PC-9 (cell line): ENCODE measurements at regions not wholly inside any gene's neighbourhood (a gene's known extent, or its start where the extent isn't known, plus 50 kb on each side); places are given as distances from the start of the nearest gene placed in this dataset.

Experiments
- BruUV-seq: library from RNA; stranded (reverse); fragments of 400-500 nt; replicated peaks from 2 replicates; lab custom pipeline; 2021; lab: Mats Ljungman, UMichigan
- CTCF ChIA-PET: fragments of 300-600 bp; sonication (Branson Sonifier 250); formaldehyde crosslinking; loops from one replicate; lab custom pipeline; 2022; ENCODE audit warnings: antibody characterized with exemption; lab: Charles Lee
- POLR2A ChIA-PET: fragments of 300-600 bp; sonication (Branson Sonifier 250); formaldehyde crosslinking; loops from one replicate; lab custom pipeline; 2022; ENCODE audit warnings: antibody characterized with exemption; ENCODE audit not compliant: unreplicated experiment; lab: Charles Lee
- DNase-seq, 2 experiments: peaks; one replicate each; pipeline versions ENCODE4 v3.0.0 to v3.0.0-alpha.2; 2015 to 2022; ENCODE audit warnings: mixed read lengths in 1 of 2
- H2AFZ ChIP-seq: fragments of 200-600 bp; sonication (generic); 2 replicates; pipeline ENCODE4 v1.8.1; 2017; ENCODE audit warnings: antibody characterized with exemption
- H3F3A ChIP-seq: fragments of 200-600 bp; sonication (generic); 2 replicates; pipeline ENCODE4 v1.8.1; 2017; ENCODE audit warnings: antibody characterized with exemption, mild to moderate bottlenecking, low read depth; ENCODE audit not compliant: insufficient read depth
- H3K27ac ChIP-seq: fragments of 200-600 bp; sonication (generic); 2 replicates; pipeline ENCODE4 v1.6.1; 2016; ENCODE audit warnings: mixed run types
- H3K27me3 ChIP-seq: fragments of 200-600 bp; sonication (generic); 2 replicates; pipeline ENCODE4 v1.6.1; 2016; ENCODE audit warnings: low read depth, mixed run types; ENCODE audit not compliant: insufficient read depth
- H3K36me3 ChIP-seq: fragments of 200-600 bp; sonication (generic); 2 replicates; pipeline ENCODE4 v1.6.1; 2016; ENCODE audit warnings: low read depth, mixed run types
- H3K4me1 ChIP-seq: fragments of 200-600 bp; sonication (generic); replicated peaks from 2 replicates; pipeline ENCODE4 v1.6.1; 2016; ENCODE audit warnings: mixed run types; ENCODE audit not compliant: insufficient read depth
- H3K4me2 ChIP-seq: fragments of 200-600 bp; sonication (generic); 2 replicates; pipeline ENCODE4 v1.6.1; 2017; ENCODE audit warnings: mixed run types
- H3K4me3 ChIP-seq: fragments of 200-600 bp; sonication (generic); 2 replicates; pipeline ENCODE4 v1.6.1; 2016; ENCODE audit warnings: mixed run types
- H3K79me2 ChIP-seq: fragments of 200-600 bp; sonication (generic); 2 replicates; pipeline ENCODE4 v1.6.1; 2017; ENCODE audit warnings: low read depth, mixed run types
- H3K9me2 ChIP-seq: fragments of 200-600 bp; sonication (generic); 2 replicates; pipeline ENCODE4 v1.8.1; 2017; ENCODE audit warnings: mild to moderate bottlenecking; ENCODE audit not compliant: insufficient read depth
- H3K9me3 ChIP-seq: fragments of 200-600 bp; sonication (generic); 2 replicates; pipeline ENCODE4 v1.8.1; 2016; ENCODE audit warnings: low read depth; ENCODE audit not compliant: insufficient read depth
- H4K20me1 ChIP-seq: fragments of 200-600 bp; sonication (generic); 2 replicates; pipeline ENCODE4 v1.8.1; 2017; ENCODE audit not compliant: insufficient read depth
- EZH2 ChIP-seq: fragments of 200-600 bp; sonication (generic); IDR thresholded peaks from 2 replicates; pipeline ENCODE4 v1.8.0; 2017; ENCODE audit warnings: antibody characterized with exemption, low read depth
- intact Hi-C: fragments of 100-400 bp; cut with micrococcal nuclease; formaldehyde crosslinking; loops from one replicate; pipeline ENCODE4 v1.10.0; 2022; ENCODE audit not compliant: unreplicated experiment
- TF ChIP-seq, protein P1 (sequence below): fragments of 200-600 bp; sonication (generic); conservative IDR thresholded peaks from 2 replicates; pipeline ENCODE4 v1.6.1; 2017; ENCODE audit warnings: mixed run types, antibody characterized with exemption, mild to moderate bottlenecking, moderate library complexity

- Histone ChIP-seq H3K4me1 (peaks cover 39% of the 10 kb centered on the region), H3K4me2 (peak overlapping the region; percentile 57), H3K9me3 (peaks cover 9% of the 10 kb centered on the region; the same call in 1 of the 2 replicates), H3K4me3 (no peak overlapping the region), H3K9me2 (no peaks in the 10 kb centered on the region), H3K79me2 (no peaks in the 10 kb centered on the region), H3K36me3 (no peaks in the 10 kb centered on the region), H3K27me3 (no peaks in the 10 kb centered on the region), H3F3A (peaks cover 31% of the 10 kb centered on the region), H3K27ac (peak overlapping the region; percentile 99), H4K20me1 (no peaks in the 10 kb centered on the region), H2AFZ (no peak overlapping the region)
- peak; percentile 84 to 98 for DNase-seq
- no TSS peak for BruUV-seq
- CTCF ChIA-PET, result interaction anchor here (0.7 to 1.0 kb wide), 2 partner anchors 90 to 451 kb away, joined by 3 read pairs; no protein-coding TSS in a partner anchor
- intact Hi-C loops, result loop anchor here (1.0 kb wide), 11 partner anchors 64 to 584 kb away; no protein-coding TSS in a partner anchor
- no peak for TF ChIP-seq EZH2
- TF ChIP-seq, protein P1, sequence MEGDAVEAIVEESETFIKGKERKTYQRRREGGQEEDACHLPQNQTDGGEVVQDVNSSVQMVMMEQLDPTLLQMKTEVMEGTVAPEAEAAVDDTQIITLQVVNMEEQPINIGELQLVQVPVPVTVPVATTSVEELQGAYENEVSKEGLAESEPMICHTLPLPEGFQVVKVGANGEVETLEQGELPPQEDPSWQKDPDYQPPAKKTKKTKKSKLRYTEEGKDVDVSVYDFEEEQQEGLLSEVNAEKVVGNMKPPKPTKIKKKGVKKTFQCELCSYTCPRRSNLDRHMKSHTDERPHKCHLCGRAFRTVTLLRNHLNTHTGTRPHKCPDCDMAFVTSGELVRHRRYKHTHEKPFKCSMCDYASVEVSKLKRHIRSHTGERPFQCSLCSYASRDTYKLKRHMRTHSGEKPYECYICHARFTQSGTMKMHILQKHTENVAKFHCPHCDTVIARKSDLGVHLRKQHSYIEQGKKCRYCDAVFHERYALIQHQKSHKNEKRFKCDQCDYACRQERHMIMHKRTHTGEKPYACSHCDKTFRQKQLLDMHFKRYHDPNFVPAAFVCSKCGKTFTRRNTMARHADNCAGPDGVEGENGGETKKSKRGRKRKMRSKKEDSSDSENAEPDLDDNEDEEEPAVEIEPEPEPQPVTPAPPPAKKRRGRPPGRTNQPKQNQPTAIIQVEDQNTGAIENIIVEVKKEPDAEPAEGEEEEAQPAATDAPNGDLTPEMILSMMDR, result no peak
- POLR2A ChIA-PET, result interaction anchor here (0.6 to 1.0 kb wide), 5 partner anchors 30 to 573 kb away, joined by 3 to 4 read pairs (median 3); no protein-coding TSS in a partner anchor
Observed at GRCh38 chrX:13397878-13398818, 78.3 kb upstream of the ATXN3L start.

GRCh38 chrX:13396924-13397323 is 77.1 kb upstream of the ATXN3L start:
- Histone ChIP-seq H2AFZ (no peak overlapping the region), H3K79me2 (no peaks in the 10 kb centered on the region), H3K4me1 (peaks cover 39% of the 10 kb centered on the region), H4K20me1 (no peaks in the 10 kb centered on the region), H3K4me3 (no peak overlapping the region), H3K4me2 (peak overlapping the region; percentile 57), H3K9me3 (peaks cover 9% of the 10 kb centered on the region; the same call in 1 of the 2 replicates), H3F3A (peaks cover 31% of the 10 kb centered on the region), H3K9me2 (no peaks in the 10 kb centered on the region), H3K27me3 (no peaks in the 10 kb centered on the region), H3K27ac (peak overlapping the region; percentile 99), H3K36me3 (no peaks in the 10 kb centered on the region)
- intact Hi-C loops, result no loop called here
- no TSS peak for BruUV-seq
- POLR2A ChIA-PET, result interaction anchor here (0.7 kb wide), 1 partner anchor 422 kb away, joined by 8 read pairs; the partner anchor contains the start of gene TMSB4X
- CTCF ChIA-PET, result interaction anchor here (0.6 kb wide), 1 partner anchor 110 kb away, joined by 3 read pairs; no protein-coding TSS in a partner anchor
- DNase-seq, result no peak
- TF ChIP-seq EZH2, result no peak
- TF ChIP-seq, protein P1, result no peak

GRCh38 chrX:13389501-13389900 is 69.6 kb upstream of the ATXN3L start:
- H3K4me1 ChIP-seq, result no peaks in the 10 kb centered on the region
- ChIA-PET CTCF (no interaction called here), POLR2A (no interaction called here)
- H3K9me3 ChIP-seq, result peaks cover 4% of the 10 kb centered on the region; the same call in 1 of the 2 replicates
- no TSS peak for BruUV-seq
- TF ChIP-seq, protein P1, result no peak
- TF ChIP-seq EZH2, result no peak
- H3F3A ChIP-seq, result no peaks in the 10 kb centered on the region
- H3K27ac ChIP-seq, result no peak overlapping the region
- H3K9me2 ChIP-seq, result no peaks in the 10 kb centered on the region
- H3K36me3 ChIP-seq, result no peaks in the 10 kb centered on the region
- H3K27me3 ChIP-seq, result no peaks in the 10 kb centered on the region
- DNase-seq, result no peak
- intact Hi-C loops, result no loop called here
- H3K4me2 ChIP-seq, result no peak overlapping the region
- no peaks in the 10 kb centered on the region for H3K79me2 ChIP-seq
- H2AFZ ChIP-seq, result no peak overlapping the region
- no peak overlapping the region for H3K4me3 ChIP-seq
- H4K20me1 ChIP-seq, result no peaks in the 10 kb centered on the region
